ENCODE measurements at regions not wholly inside any gene's neighbourhood (a gene's known extent, or its start where the extent isn't known, plus 50 kb on each side); places are given as distances from the start of the nearest gene placed in this dataset.
"Not testable (repeated sequence)": the region's sequence is repeated elsewhere in the genome, so short reads cannot be mapped to it uniquely, and the experiment has no call there.

GRCh38 chr6:60797831-60798230, 1488.2 kb downstream of the KHDRBS2 start:
- H3K9me3 ChIP-seq; DNase-seq; ATAC-seq; H3K36me3 ChIP-seq (ENCODE audit: low read depth); intact Hi-C loops (cut with DNase I, micrococcal nuclease); H3K4me3 ChIP-seq; H3K4me1 ChIP-seq (ENCODE audit: low read depth): not testable (repeated sequence)

DNA sequence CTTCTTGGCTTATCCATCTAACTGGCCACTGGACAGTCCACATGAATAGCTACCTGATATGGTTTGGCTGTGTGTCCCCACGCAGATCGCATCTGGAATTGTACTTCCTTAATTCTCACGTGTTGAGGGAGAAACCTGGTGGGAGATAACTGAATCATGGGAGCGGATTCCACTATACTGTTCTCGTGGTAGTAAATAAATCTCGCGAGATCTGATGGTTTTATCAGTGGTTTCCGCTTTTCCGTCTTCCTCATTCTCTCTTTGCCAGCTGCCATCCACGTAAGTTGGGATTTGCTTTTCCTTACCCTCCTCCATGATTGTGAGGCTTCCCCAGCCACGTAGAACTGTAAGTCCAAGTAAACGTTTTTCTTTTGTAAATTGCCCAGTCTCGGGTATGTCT, 1496.4 kb downstream of the KHDRBS2 start:
- H3K9me3 ChIP-seq; H3K36me3 ChIP-seq (ENCODE audit: low read depth); H3K4me1 ChIP-seq (ENCODE audit: low read depth); ATAC-seq; DNase-seq; H3K4me3 ChIP-seq; intact Hi-C loops (cut with DNase I, micrococcal nuclease): not testable (repeated sequence)

GRCh38 chr6:60782698-60783464, 1503.1 kb downstream of the KHDRBS2 start:
- DNase-seq; intact Hi-C loops (cut with DNase I, micrococcal nuclease); H3K4me1 ChIP-seq (ENCODE audit: low read depth); H3K9me3 ChIP-seq; H3K4me3 ChIP-seq; H3K36me3 ChIP-seq (ENCODE audit: low read depth): not testable (repeated sequence)
- ATAC-seq: peak; percentile 76

DNA sequence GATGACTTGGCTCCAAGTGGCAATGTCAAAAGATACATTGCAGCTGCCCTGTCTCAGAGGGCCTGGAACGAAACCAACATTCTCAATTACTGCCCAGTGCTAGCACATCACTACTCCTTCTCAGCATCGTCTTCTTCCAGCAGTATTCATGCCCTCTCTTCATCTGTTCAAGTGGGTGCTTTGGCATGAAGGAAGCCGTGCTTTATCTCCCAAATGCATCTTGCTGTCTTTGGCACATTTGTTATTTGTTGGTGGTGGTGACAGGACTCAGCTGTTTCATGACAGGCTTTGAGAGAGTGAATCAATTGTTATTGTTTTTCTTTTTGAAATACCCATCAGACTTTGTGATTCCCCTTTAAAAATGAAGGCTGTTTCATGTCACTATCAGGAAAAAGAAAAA, 1506.4 kb downstream of the KHDRBS2 start:
- H3K36me3 ChIP-seq (ENCODE audit: low read depth); H3K4me1 ChIP-seq (ENCODE audit: low read depth); intact Hi-C loops (cut with DNase I, micrococcal nuclease); H3K9me3 ChIP-seq; DNase-seq; H3K4me3 ChIP-seq; ATAC-seq: not testable (repeated sequence)

GRCh38 chr6:60767791-60768499, 1518.1 kb downstream of the KHDRBS2 start:
- intact Hi-C loops (cut with DNase I, micrococcal nuclease); DNase-seq; H3K4me3 ChIP-seq; H3K4me1 ChIP-seq (ENCODE audit: low read depth); H3K9me3 ChIP-seq; H3K36me3 ChIP-seq (ENCODE audit: low read depth): not testable (repeated sequence)
- ATAC-seq: peak; percentile 44

- H3K36me3 ChIP-seq (ENCODE audit: low read depth); intact Hi-C loops (cut with DNase I, micrococcal nuclease); H3K9me3 ChIP-seq; H3K4me3 ChIP-seq; H3K4me1 ChIP-seq (ENCODE audit: low read depth); DNase-seq: not testable (repeated sequence)
- peak; percentile 91 for ATAC-seq
Observed at GRCh38 chr6:60765331-60765730, 1520.7 kb downstream of the KHDRBS2 start.

- ATAC-seq; H3K4me1 ChIP-seq (ENCODE audit: low read depth); intact Hi-C loops (cut with DNase I, micrococcal nuclease); DNase-seq; H3K9me3 ChIP-seq; H3K4me3 ChIP-seq; H3K36me3 ChIP-seq (ENCODE audit: low read depth): not testable (repeated sequence)
Observed at GRCh38 chr6:60763464-60764080, 1522.5 kb downstream of the KHDRBS2 start.

DNA sequence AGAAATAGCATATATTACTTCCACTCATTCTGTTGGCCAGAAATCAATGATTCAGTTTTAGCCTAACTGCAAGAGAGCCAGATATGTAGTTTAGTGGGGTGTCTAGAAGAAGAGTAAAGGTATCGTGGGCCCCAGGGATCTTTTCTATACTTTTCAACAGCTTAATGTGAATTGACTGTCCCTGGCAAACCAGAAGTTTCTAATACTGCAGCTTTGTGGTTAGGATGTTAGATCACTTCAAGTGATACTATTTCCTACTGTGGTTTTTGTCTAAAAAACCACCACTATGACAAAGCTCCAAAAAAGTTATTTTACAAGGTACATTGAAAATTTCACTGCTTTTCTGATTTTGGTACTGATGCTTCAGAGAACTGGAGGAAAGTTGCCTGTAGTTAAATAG, 1525.1 kb downstream of the KHDRBS2 start:
- ATAC-seq; H3K9me3 ChIP-seq; H3K36me3 ChIP-seq (ENCODE audit: low read depth); intact Hi-C loops (cut with DNase I, micrococcal nuclease); H3K4me3 ChIP-seq; DNase-seq: not testable (repeated sequence)
- H3K4me1 ChIP-seq (ENCODE audit: low read depth): peaks cover 14% of the 10 kb centered on the region

DNA sequence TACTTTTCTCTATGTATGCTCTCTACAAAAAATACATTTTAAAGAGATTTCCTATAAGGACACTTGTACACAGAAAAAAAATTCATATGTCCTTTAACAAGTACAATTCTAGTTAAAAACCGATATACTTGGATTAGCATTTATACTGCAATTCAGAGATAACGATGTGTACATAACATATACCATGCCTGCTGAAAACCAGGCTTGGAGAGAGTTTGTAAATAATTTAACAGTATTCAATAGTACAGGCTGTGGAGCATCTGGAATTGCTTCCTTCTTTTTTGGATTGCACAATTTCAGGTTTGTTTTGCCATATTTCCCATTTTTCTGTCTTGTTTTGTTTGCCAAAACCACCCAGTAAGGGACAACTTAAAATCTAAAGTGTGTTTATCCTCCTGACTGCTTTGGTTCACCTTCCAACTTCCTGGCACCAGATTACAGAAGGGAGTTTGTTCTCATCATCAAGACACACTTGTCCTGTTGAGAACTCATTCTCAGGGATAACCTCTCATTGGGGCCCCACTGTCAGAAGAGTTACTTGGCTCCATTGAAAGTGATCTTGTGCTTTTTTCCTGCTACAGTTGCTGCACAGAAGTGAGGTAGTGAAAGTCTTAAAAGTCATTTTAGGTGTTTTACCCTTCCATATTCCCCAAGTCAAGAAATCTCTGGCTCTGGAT, 1526.7 kb downstream of the KHDRBS2 start:
- H3K36me3 ChIP-seq (ENCODE audit: low read depth); intact Hi-C loops (cut with DNase I, micrococcal nuclease); DNase-seq; H3K4me3 ChIP-seq; H3K9me3 ChIP-seq: not testable (repeated sequence)
- H3K4me1 ChIP-seq (ENCODE audit: low read depth): peaks cover 14% of the 10 kb centered on the region
- ATAC-seq: peak; percentile 88

GRCh38 chr6:60758725-60759124, 1527.3 kb downstream of the KHDRBS2 start:
- peak; percentile 49 to 58 (median 55) for DNase-seq
- intact Hi-C loops (cut with DNase I, micrococcal nuclease); H3K36me3 ChIP-seq (ENCODE audit: low read depth); H3K4me3 ChIP-seq; H3K9me3 ChIP-seq: not testable (repeated sequence)
- peak; percentile 92 for ATAC-seq
- peaks cover 14% of the 10 kb centered on the region for H3K4me1 ChIP-seq (ENCODE audit: low read depth)
